NCI-H1105 treated with DMSO at 0.1 percent for 48 hours (cell line): ENCODE measurements at regions not wholly inside any gene's neighbourhood (a gene's known extent, or its start where the extent isn't known, plus 50 kb on each side); places are given as distances from the start of the nearest gene placed in this dataset.
"Not testable (repeated sequence)": the region's sequence is repeated elsewhere in the genome, so short reads cannot be mapped to it uniquely, and the experiment has no call there.

Experiments used
- DNase-seq: peaks from one replicate; lab custom pipeline; 2025; lab: John Stamatoyannopoulos, UW

GRCh38 chr6:167470836-167471547, 146.1 kb downstream of the TTLL2 start:
- DNase-seq = no peak

- DNase-seq = no peak
Observed at GRCh38 chr6:167471548-167471930, 146.7 kb downstream of the TTLL2 start.

GRCh38 chr6:167472148-167472547, 147.3 kb downstream of the TTLL2 start:
- no peak for DNase-seq

- no peak for DNase-seq
Observed at GRCh38 chr6:167472880-167473279, 148.0 kb downstream of the TTLL2 start.

GRCh38 chr6:167474171-167474570, 149.3 kb downstream of the TTLL2 start:
- no peak for DNase-seq

- no peak for DNase-seq
Observed at GRCh38 chr6:167474725-167475124, 149.8 kb downstream of the TTLL2 start.

GRCh38 chr6:167475947-167476346, 151.1 kb downstream of the TTLL2 start:
- peak; percentile 7 for DNase-seq

- DNase-seq = no peak
Observed at GRCh38 chr6:167476844-167477595, 152.1 kb downstream of the TTLL2 start.

- no peak for DNase-seq
Observed at GRCh38 chr6:167477688-167478087, 152.8 kb downstream of the TTLL2 start.

GRCh38 chr6:167479301-167479700, 154.4 kb downstream of the TTLL2 start:
- DNase-seq = no peak

- DNase-seq = no peak
Observed at GRCh38 chr6:167479901-167480648, 155.2 kb downstream of the TTLL2 start.

GRCh38 chr6:167481307-167481926, 156.5 kb downstream of the TTLL2 start:
- no peak for DNase-seq

- DNase-seq = not testable (repeated sequence)
Observed at GRCh38 chr6:167482801-167483200, 157.9 kb downstream of the TTLL2 start.

GRCh38 chr6:167485186-167485978, 160.5 kb downstream of the TTLL2 start:
- no peak for DNase-seq

GRCh38 chr6:167487749-167488664, 163.1 kb downstream of the TTLL2 start:
- no peak for DNase-seq

- DNase-seq = no peak
Observed at GRCh38 chr6:167491438-167492099, 166.7 kb downstream of the TTLL2 start.

GRCh38 chr6:167492100-167492449, 167.2 kb downstream of the TTLL2 start:
- no peak for DNase-seq

- no peak for DNase-seq
Observed at GRCh38 chr6:167493310-167493709, 168.4 kb downstream of the TTLL2 start.

GRCh38 chr6:167493976-167494697, 169.3 kb downstream of the TTLL2 start:
- DNase-seq = no peak
